CD4-positive, alpha-beta memory T cell (primary cell): ENCODE measurements at regions not wholly inside any gene's neighbourhood (a gene's known extent, or its start where the extent isn't known, plus 50 kb on each side); places are given as distances from the start of the nearest gene placed in this dataset.
A peak's percentile ranks its signal among the peaks of the same experiment; 100 is the strongest.

Experiments
- CTCF ChIA-PET: fragments of 350-600 bp; sonication (Branson Sonifier 250); formaldehyde crosslinking; loops from one replicate; lab custom pipeline; 2021; ENCODE audit warnings: inconsistent platforms; ENCODE audit not compliant: partially characterized antibody; lab: Charles Lee
- POLR2A ChIA-PET: fragments of 350-600 bp; sonication (Branson Sonifier 250); formaldehyde crosslinking; loops from one replicate; lab custom pipeline; 2021; ENCODE audit not compliant: partially characterized antibody; lab: Charles Lee
- DNase-seq, 5 donors: peaks; one replicate each; pipeline versions ENCODE4 v3.0.0 to v3.0.0-alpha.2; 2020 to 2022; ENCODE audit warnings: mixed read lengths in 1 of 5
- H3K27ac ChIP-seq: one replicate; pipeline ENCODE4 v1.7.0; 2013; ENCODE audit warnings: low read depth, low read length
- H3K27me3 ChIP-seq: 2 replicates; pipeline ENCODE4 v1.7.0; 2013; ENCODE audit warnings: mild to moderate bottlenecking, low read length, moderate library complexity; ENCODE audit not compliant: insufficient read depth
- H3K36me3 ChIP-seq: 2 replicates; pipeline ENCODE4 v1.7.0; 2013; ENCODE audit warnings: mild to moderate bottlenecking, low read length, moderate library complexity; ENCODE audit not compliant: insufficient read depth
- H3K4me1 ChIP-seq: 2 replicates; pipeline ENCODE4 v1.7.0; 2013; ENCODE audit warnings: mild to moderate bottlenecking, low read length, moderate library complexity; ENCODE audit not compliant: insufficient read depth
- H3K4me3 ChIP-seq, 2 donors: one replicate each; pipeline ENCODE4 v1.7.0; 2013; ENCODE audit warnings: low read length in 2 of 2, mild to moderate bottlenecking in 1 of 2
- H3K9me3 ChIP-seq, 2 donors: one replicate each; pipeline ENCODE4 v1.7.0; 2013; ENCODE audit warnings: low read length in 2 of 2, control low read depth in 1 of 2; ENCODE audit not compliant: control insufficient read depth in 1 of 2
- H3K27ac Mint-ChIP-seq, 7 donors: one replicate each; pipeline ENCODE4 v1.8.0; 2020 to 2021; ENCODE audit warnings: mixed read lengths in 7 of 7, mild to moderate bottlenecking in 6 of 7, inconsistent platforms in 3 of 7, moderate library complexity in 3 of 7
- H3K27me3 Mint-ChIP-seq, 2 donors: one replicate each; pipeline ENCODE4 v1.8.0; 2020 to 2021; ENCODE audit warnings: mixed read lengths in 2 of 2
- H3K36me3 Mint-ChIP-seq, 2 donors: one replicate each; pipeline ENCODE4 v1.8.0; 2020 to 2021; ENCODE audit warnings: mixed read lengths in 2 of 2, inconsistent platforms in 1 of 2, mild to moderate bottlenecking in 1 of 2
- H3K4me1 Mint-ChIP-seq, 4 donors: one replicate each; pipeline ENCODE4 v1.8.0; 2020 to 2021; ENCODE audit warnings: mixed read lengths in 4 of 4, mild to moderate bottlenecking in 1 of 4
- H3K4me3 Mint-ChIP-seq, 8 donors: one replicate each; pipeline ENCODE4 v1.8.0; 2020 to 2021; ENCODE audit warnings: mixed read lengths in 8 of 8, mild to moderate bottlenecking in 7 of 8, moderate library complexity in 6 of 8, inconsistent platforms in 3 of 8
- H3K9me3 Mint-ChIP-seq, 8 donors: one replicate each; pipeline ENCODE4 v1.8.0; 2020 to 2021; ENCODE audit warnings: mixed read lengths in 8 of 8, mild to moderate bottlenecking in 5 of 8, inconsistent platforms in 3 of 8, moderate library complexity in 1 of 8
- intact Hi-C: fragments of 100-400 bp; cut with micrococcal nuclease; formaldehyde crosslinking; loops from one replicate; pipeline ENCODE4 v1.15.1; 2023

DNA sequence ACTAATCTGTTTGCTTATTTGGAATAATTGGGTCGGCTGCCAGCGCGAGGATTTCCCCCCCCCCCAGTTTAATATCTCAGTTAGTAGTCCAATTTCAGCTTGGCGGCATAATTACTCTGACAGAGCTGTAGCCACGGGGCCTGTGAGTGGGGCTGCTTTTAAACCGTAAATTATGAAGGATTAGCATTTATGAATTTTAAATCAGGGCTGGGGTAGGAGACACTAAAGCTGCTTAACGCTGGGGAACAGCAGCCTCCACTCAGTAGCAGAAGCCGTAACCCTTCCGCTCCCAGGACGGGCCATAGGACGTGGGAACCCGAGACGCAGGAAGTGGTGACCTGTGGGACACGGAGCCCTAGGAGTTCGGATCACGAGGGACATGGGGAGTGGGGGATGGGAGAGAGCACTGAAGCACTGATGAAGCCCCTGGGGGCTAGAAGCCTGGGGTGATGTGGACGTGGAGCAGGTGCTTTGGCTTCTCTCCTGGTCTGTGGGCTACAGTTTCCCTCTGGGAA, 66.2 kb upstream of the LMO1 start:
- no peak for DNase-seq
- H3K4me1 Mint-ChIP-seq: no peaks in the 10 kb centered on the region
- Histone ChIP-seq H3K4me1 (no peaks in the 10 kb centered on the region), H3K36me3 (no peaks in the 10 kb centered on the region), H3K27me3 (no peaks in the 10 kb centered on the region), H3K27ac (no peak overlapping the region), H3K9me3 (no peaks in the 10 kb centered on the region), H3K4me3 (no peak overlapping the region)
- CTCF ChIA-PET: interaction anchor here (0.6 to 1.2 kb wide), 2 partner anchors 14 to 780 kb away, joined by 3 read pairs; no protein-coding TSS in a partner anchor
- POLR2A ChIA-PET: no interaction called here
- H3K27me3 Mint-ChIP-seq: peaks cover 3 to 14% of the 10 kb centered on the region in 2 donors
- intact Hi-C loops: no loop called here
- H3K36me3 Mint-ChIP-seq: no peaks in the 10 kb centered on the region
- no peaks in the 10 kb centered on the region for H3K9me3 Mint-ChIP-seq
- H3K27ac Mint-ChIP-seq: no peak overlapping the region
- no peak overlapping the region for H3K4me3 Mint-ChIP-seq

DNA sequence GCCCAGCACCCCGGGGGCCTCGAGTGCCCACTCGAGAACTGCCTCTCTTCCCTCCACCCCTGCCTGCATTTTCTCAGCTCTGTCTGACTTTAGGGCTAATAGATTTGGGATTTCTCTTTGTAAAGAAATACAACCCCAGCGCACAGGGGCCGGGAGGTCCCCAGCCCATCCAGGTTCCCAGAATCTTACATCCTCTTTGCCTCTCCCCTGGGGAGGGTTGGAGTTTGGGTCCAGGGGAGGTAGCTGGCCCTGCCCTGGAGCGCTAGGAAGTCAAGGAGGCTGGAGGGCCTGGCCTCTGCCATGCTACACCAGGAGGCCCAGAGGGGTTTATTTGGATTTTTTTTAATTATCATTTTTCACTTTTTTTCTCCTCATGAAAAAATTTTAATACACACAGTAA, 65.7 kb upstream of the LMO1 start:
- no peaks in the 10 kb centered on the region for H3K36me3 Mint-ChIP-seq
- intact Hi-C loops: no loop called here
- no peaks in the 10 kb centered on the region for H3K36me3 ChIP-seq
- no peak overlapping the region for H3K4me3 Mint-ChIP-seq
- peaks cover 3 to 14% of the 10 kb centered on the region in 2 donors for H3K27me3 Mint-ChIP-seq
- H3K9me3 Mint-ChIP-seq: no peaks in the 10 kb centered on the region
- no peak overlapping the region for H3K4me3 ChIP-seq
- no peaks in the 10 kb centered on the region for H3K4me1 Mint-ChIP-seq
- no peak for DNase-seq
- POLR2A ChIA-PET: no interaction called here
- H3K9me3 ChIP-seq: no peaks in the 10 kb centered on the region
- CTCF ChIA-PET: interaction anchor here (1.2 kb wide), 1 partner anchor 15 kb away, joined by 3 read pairs; no protein-coding TSS in a partner anchor
- H3K4me1 ChIP-seq: no peaks in the 10 kb centered on the region
- H3K27ac Mint-ChIP-seq: no peak overlapping the region
- H3K27me3 ChIP-seq: no peaks in the 10 kb centered on the region
- H3K27ac ChIP-seq: no peak overlapping the region

DNA sequence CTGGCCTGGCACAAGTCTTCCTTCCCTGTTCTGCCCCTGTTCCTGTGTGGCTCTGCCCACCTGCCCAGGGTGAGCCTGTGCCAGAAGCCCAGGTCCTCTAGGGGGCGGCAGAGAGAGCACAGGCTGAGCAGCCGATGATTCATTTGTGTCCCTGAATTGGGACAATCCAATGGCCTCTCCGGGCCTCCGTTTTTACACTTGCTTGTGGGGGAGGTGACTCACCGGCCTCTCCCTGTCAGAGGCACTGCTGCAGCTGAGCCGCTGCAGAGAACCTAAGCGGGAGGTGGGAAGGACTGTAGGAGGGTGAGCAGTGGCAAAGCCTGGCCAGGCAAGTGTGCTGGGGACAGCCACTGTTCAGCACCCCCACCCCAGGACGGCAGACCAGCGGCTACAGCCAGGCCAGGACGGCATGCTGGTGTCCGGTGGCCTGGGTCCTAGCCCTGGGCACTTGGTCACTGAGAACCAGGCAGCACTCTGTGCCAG, 65.2 kb upstream of the LMO1 start:
- Histone ChIP-seq H3K9me3 (no peaks in the 10 kb centered on the region), H3K27me3 (no peaks in the 10 kb centered on the region), H3K4me1 (no peaks in the 10 kb centered on the region), H3K4me3 (no peak overlapping the region), H3K27ac (no peak overlapping the region), H3K36me3 (no peaks in the 10 kb centered on the region)
- no peaks in the 10 kb centered on the region for H3K9me3 Mint-ChIP-seq
- ChIA-PET CTCF (no interaction called here), POLR2A (no interaction called here)
- no peaks in the 10 kb centered on the region for H3K4me1 Mint-ChIP-seq
- H3K27me3 Mint-ChIP-seq: peaks cover 3 to 14% of the 10 kb centered on the region in 2 donors
- H3K36me3 Mint-ChIP-seq: no peaks in the 10 kb centered on the region
- H3K27ac Mint-ChIP-seq: no peak overlapping the region
- DNase-seq: peak in 1 of 5 donors; percentile 13
- no peak overlapping the region for H3K4me3 Mint-ChIP-seq
- intact Hi-C loops: no loop called here

DNA sequence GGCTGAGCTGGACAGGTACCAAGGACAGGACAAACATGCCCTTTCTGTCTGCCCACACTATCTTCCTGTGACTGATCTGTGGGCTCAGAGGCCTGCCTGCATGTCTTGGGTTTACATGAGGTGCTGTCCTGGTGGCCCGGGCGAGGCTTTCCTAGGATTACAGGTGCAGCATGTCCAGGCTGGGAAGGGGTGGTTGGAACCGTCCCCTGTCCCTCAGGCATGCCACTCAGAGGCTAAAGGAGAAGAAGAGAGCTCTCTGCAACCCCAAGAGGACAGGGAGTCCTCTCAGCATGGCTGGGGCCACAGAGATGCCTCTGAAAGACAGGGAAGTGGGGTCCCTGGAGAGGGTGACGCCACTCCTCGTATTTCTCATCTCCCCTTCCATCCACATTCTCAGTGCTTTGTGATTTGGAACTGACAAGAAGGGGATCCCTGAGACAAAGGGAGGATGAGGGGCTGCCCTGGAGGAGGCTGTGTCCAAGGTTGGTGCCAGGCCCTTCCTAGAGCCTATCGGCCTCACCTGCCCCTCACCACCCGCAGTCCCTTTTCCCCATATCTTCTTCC, 64.6 kb upstream of the LMO1 start:
- ChIA-PET CTCF (interaction anchor here (1.4 kb wide), 1 partner anchor 9 kb away, joined by 5 read pairs; no protein-coding TSS in a partner anchor), POLR2A (no interaction called here)
- DNase-seq: no peak
- H3K27ac Mint-ChIP-seq: no peak overlapping the region
- no peak overlapping the region for H3K4me3 ChIP-seq
- no peak overlapping the region for H3K4me3 Mint-ChIP-seq
- H3K36me3 Mint-ChIP-seq: no peaks in the 10 kb centered on the region
- no peaks in the 10 kb centered on the region for H3K9me3 Mint-ChIP-seq
- peaks cover 3 to 14% of the 10 kb centered on the region in 2 donors for H3K27me3 Mint-ChIP-seq
- H3K4me1 ChIP-seq: no peaks in the 10 kb centered on the region
- no peaks in the 10 kb centered on the region for H3K4me1 Mint-ChIP-seq
- H3K27ac ChIP-seq: no peak overlapping the region
- no peaks in the 10 kb centered on the region for H3K27me3 ChIP-seq
- intact Hi-C loops: no loop called here
- no peaks in the 10 kb centered on the region for H3K36me3 ChIP-seq
- no peaks in the 10 kb centered on the region for H3K9me3 ChIP-seq

DNA sequence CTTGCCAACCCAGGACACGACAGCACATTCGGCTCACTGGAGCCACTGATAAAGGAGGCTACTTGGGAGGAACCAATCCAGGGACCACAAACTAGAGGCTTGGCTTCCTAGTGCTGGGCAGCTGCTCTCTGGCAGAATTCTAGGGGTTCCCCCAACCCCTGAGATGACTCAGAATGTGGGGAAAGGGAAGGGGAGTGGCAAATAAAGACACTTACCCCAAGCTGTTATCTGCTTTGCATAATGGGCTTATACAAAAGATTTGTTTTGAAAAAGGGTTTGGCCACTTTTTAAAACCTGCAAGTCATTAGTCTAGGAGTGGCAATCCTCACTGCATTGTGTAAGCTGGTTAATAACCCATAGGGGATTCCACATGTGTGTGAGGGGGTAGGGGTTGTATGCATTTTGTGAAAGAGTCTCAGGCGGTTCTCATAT, 64.1 kb upstream of the LMO1 start:
- intact Hi-C loops: no loop called here
- Mint-ChIP-seq H3K27ac (no peak overlapping the region), H3K27me3 (peaks cover 4 to 15% of the 10 kb centered on the region in 2 donors), H3K4me1 (no peaks in the 10 kb centered on the region), H3K36me3 (no peaks in the 10 kb centered on the region), H3K4me3 (no peak overlapping the region), H3K9me3 (no peaks in the 10 kb centered on the region)
- no peaks in the 10 kb centered on the region for H3K36me3 ChIP-seq
- no peaks in the 10 kb centered on the region for H3K9me3 ChIP-seq
- H3K4me1 ChIP-seq: no peaks in the 10 kb centered on the region
- no peak overlapping the region for H3K27ac ChIP-seq
- ChIA-PET POLR2A (no interaction called here), CTCF (interaction anchor here (1.4 kb wide), 1 partner anchor 9 kb away, joined by 5 read pairs; no protein-coding TSS in a partner anchor)
- no peak for DNase-seq
- H3K27me3 ChIP-seq: no peaks in the 10 kb centered on the region
- H3K4me3 ChIP-seq: no peak overlapping the region

DNA sequence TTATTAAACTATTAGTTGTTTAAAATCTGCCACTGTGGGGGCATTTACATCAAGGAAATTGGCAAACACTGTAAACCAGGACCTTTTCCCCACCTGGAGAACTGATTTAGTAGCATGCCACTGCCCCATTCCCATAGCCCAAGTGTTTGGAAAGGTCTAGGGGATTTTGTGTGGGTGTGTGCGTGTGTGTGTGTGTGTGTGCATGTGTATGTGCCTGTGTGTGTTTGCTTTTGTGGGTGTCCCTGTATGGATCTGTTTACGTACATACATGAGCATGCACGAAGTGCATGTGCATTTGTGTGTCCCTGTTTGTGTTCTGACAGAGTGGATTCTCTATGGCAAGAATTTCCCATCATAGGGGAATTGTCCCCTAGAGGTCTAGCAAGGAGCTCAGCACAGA, 62.7 kb upstream of the LMO1 start:
- Mint-ChIP-seq H3K4me3 (no peak overlapping the region), H3K27ac (no peak overlapping the region), H3K4me1 (no peaks in the 10 kb centered on the region), H3K27me3 (peaks cover 6 to 17% of the 10 kb centered on the region in 2 donors), H3K9me3 (no peaks in the 10 kb centered on the region), H3K36me3 (no peaks in the 10 kb centered on the region)
- DNase-seq: no peak
- no peak overlapping the region for H3K4me3 ChIP-seq
- H3K4me1 ChIP-seq: no peaks in the 10 kb centered on the region
- POLR2A ChIA-PET: no interaction called here
- no peak overlapping the region for H3K27ac ChIP-seq
- no peaks in the 10 kb centered on the region for H3K9me3 ChIP-seq
- no peaks in the 10 kb centered on the region for H3K27me3 ChIP-seq
- H3K36me3 ChIP-seq: no peaks in the 10 kb centered on the region
- CTCF ChIA-PET: no interaction called here
- intact Hi-C loops: no loop called here

DNA sequence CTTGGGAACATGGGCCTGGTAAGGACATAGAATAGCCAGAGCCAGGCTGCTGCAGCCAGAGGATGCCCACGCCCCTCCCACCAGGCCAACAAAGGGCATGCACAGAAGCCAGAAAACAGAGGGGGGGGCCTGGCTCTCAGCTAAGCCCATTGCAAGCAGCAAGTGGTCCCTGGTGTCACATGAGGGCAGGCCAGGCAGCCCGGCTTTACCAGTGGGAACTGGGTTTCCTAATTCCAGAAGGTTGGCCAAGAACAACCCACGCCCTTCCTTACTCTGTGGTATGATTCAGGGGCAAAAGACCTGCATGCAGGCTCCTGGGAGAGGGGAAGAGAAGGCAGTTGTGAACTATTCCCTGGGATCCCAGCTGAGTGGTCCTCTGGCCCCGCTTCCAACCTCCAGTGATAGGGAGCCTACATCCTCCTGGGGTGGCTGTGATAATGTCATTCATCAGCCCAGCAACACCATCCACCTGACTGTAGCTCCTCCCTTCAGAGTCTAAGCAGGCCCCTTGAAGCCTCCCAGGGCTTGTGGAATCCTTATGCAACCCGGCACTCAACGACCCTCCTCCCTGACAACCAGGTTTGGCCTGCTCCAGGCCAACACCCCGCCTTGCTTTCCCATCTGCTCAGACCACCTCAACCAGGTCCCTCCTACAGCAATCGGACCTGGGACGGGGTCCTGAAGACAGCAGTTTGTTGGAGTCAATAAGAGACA, 62.1 kb upstream of the LMO1 start:
- no peaks in the 10 kb centered on the region for H3K9me3 ChIP-seq
- no peaks in the 10 kb centered on the region for H3K36me3 Mint-ChIP-seq
- no peaks in the 10 kb centered on the region for H3K36me3 ChIP-seq
- DNase-seq: no peak
- no peaks in the 10 kb centered on the region for H3K4me1 Mint-ChIP-seq
- H3K27me3 Mint-ChIP-seq: peaks cover 3 to 11% of the 10 kb centered on the region in 2 donors
- POLR2A ChIA-PET: no interaction called here
- no peak overlapping the region for H3K27ac ChIP-seq
- CTCF ChIA-PET: interaction anchor here (0.7 kb wide), 1 partner anchor 1985 kb away, joined by 3 read pairs; no protein-coding TSS in a partner anchor
- no peak overlapping the region for H3K27ac Mint-ChIP-seq
- no peak overlapping the region for H3K4me3 ChIP-seq
- H3K9me3 Mint-ChIP-seq: no peaks in the 10 kb centered on the region
- intact Hi-C loops: no loop called here
- no peak overlapping the region for H3K4me3 Mint-ChIP-seq
- no peaks in the 10 kb centered on the region for H3K4me1 ChIP-seq
- no peaks in the 10 kb centered on the region for H3K27me3 ChIP-seq
